Endothelial cell of umbilical vein (primary cell): ENCODE measurements at regions not wholly inside any gene's neighbourhood (a gene's known extent, or its start where the extent isn't known, plus 50 kb on each side); places are given as distances from the start of the nearest gene placed in this dataset.
A peak's percentile ranks its signal among the peaks of the same experiment; 100 is the strongest.

ENCODE experiments used
- BruUV-seq: library from RNA; stranded (reverse); fragments of 400-500 nt; replicated peaks from 2 replicates; lab custom pipeline; 2021; lab: Mats Ljungman, UMichigan
- CTCF ChIA-PET: fragments of 300-600, 350-600 bp; sonication (Branson Sonifier 250); formaldehyde crosslinking; loops from one replicate; lab custom pipeline; 2021; ENCODE audit warnings: antibody characterized with exemption, inconsistent platforms; lab: Charles Lee
- POLR2A ChIA-PET: fragments of 300-600, 350-600 bp; sonication (Branson Sonifier 250); formaldehyde crosslinking; loops from one replicate; lab custom pipeline; 2021; ENCODE audit warnings: antibody characterized with exemption, inconsistent platforms; lab: Charles Lee
- DNase-seq: peaks from one replicate; pipeline ENCODE4 v3.0.0-alpha.2; 2011; ENCODE audit warnings: low read depth, low spot score
- FAIRE-seq: peaks from 2 replicates; lab custom pipeline; 2011; peaks lifted over from hg19 to GRCh38; lab: Jason Lieb, UNC
- H2AFZ ChIP-seq: 2 replicates; pipeline ENCODE4 v1.6.0; 2012; ENCODE audit warnings: low read depth, low read length, control low read depth, inconsistent platforms
- H3K27ac ChIP-seq: 2 replicates; pipeline ENCODE4 v1.5.1; 2011; ENCODE audit warnings: low read depth, mild to moderate bottlenecking, control low read depth, low read length, moderate library complexity; ENCODE audit not compliant: insufficient read depth
- H3K27me3 ChIP-seq, 2 experiments: 2 replicates each; pipeline versions ENCODE4 v1.6.0 to v1.6.1; 2011; ENCODE audit warnings: low read length in 2 of 2, mixed read lengths in 1 of 2; ENCODE audit not compliant: control insufficient read depth in 2 of 2, insufficient read depth in 2 of 2
- H3K36me3 ChIP-seq, 2 experiments: 2 replicates in 1 of 2; 3 replicates in 1 of 2; pipeline ENCODE4 v1.5.1; 2011; ENCODE audit warnings: low read length in 2 of 2, mild to moderate bottlenecking in 1 of 2, moderate library complexity in 1 of 2; ENCODE audit not compliant: control insufficient read depth in 2 of 2, insufficient read depth in 2 of 2; ENCODE audit errors: extremely low read depth in 1 of 2
- H3K4me1 ChIP-seq: 3 replicates; pipeline ENCODE4 v1.5.1; 2011; ENCODE audit warnings: mild to moderate bottlenecking, low read length; ENCODE audit not compliant: control insufficient read depth, insufficient read depth; ENCODE audit errors: extremely low read depth
- H3K4me2 ChIP-seq: 2 replicates; pipeline ENCODE4 v1.6.1; 2011; ENCODE audit warnings: low read length, control low read depth, mixed read lengths; ENCODE audit not compliant: insufficient read depth
- H3K4me3 ChIP-seq, 3 experiments: fragments of 200-600 bp in 1 of 3; sonication (generic), shearing (Covaris generic) in 1 of 3; replicated peaks in 1 of 3; 2 replicates each; pipeline ENCODE4 v1.5.1; 2011 to 2016; ENCODE audit warnings: control low read depth in 3 of 3, low read length in 3 of 3, mild to moderate bottlenecking in 2 of 3, inconsistent platforms in 1 of 3, low read depth in 1 of 3, moderate library complexity in 1 of 3; ENCODE audit not compliant: insufficient read depth in 1 of 3
- H3K79me2 ChIP-seq: 2 replicates; pipeline ENCODE4 v1.6.0; 2012; ENCODE audit warnings: low read length, inconsistent platforms; ENCODE audit not compliant: control insufficient read depth, insufficient read depth
- H3K9ac ChIP-seq: replicated peaks from 2 replicates; pipeline ENCODE3; 2011; ENCODE audit warnings: low read length, control low read depth; ENCODE audit not compliant: insufficient read depth; ENCODE audit errors: extremely low read depth
- H3K9me1 ChIP-seq: replicated peaks from 3 replicates; pipeline ENCODE4 v1.6.0; 2011; ENCODE audit warnings: mild to moderate bottlenecking, low read length; ENCODE audit not compliant: control insufficient read depth, insufficient read depth; ENCODE audit errors: extremely low read depth
- H3K9me3 ChIP-seq: replicated peaks from 2 replicates; pipeline ENCODE4 v1.5.1; 2012; ENCODE audit warnings: low read length, inconsistent platforms; ENCODE audit not compliant: control insufficient read depth, insufficient read depth
- H4K20me1 ChIP-seq: replicated peaks from 2 replicates; pipeline ENCODE3; 2011; ENCODE audit warnings: mild to moderate bottlenecking, low read length; ENCODE audit not compliant: control insufficient read depth, insufficient read depth; ENCODE audit errors: extremely low read depth
- EZH2 ChIP-seq: IDR thresholded peaks from 2 replicates; pipeline ENCODE4 v1.6.1; 2012; ENCODE audit warnings: borderline replicate concordance, low read depth, mild to moderate bottlenecking, moderate library complexity, low read length, inconsistent platforms; ENCODE audit not compliant: severe bottlenecking
- FOS ChIP-seq: IDR thresholded peaks from 2 replicates; pipeline ENCODE4 v1.6.1; 2011; ENCODE audit warnings: mild to moderate bottlenecking, low read length, moderate library complexity, borderline replicate concordance; ENCODE audit not compliant: insufficient read depth
- GATA2 ChIP-seq: IDR thresholded peaks from 2 replicates; pipeline ENCODE4 v1.7.0; 2011; ENCODE audit warnings: low read depth, mild to moderate bottlenecking, moderate library complexity, mixed read lengths, low read length; ENCODE audit not compliant: insufficient read length, insufficient read depth
- JUN ChIP-seq: IDR thresholded peaks from 2 replicates; pipeline ENCODE4 v1.6.1; 2011; ENCODE audit warnings: borderline replicate concordance, low read depth; ENCODE audit not compliant: insufficient read length, insufficient read depth
- MYC ChIP-seq: IDR thresholded peaks from one replicate; pipeline ENCODE4 v1.6.1; 2011; ENCODE audit warnings: mild to moderate bottlenecking, low read depth, low read length
- POLR2A ChIP-seq: IDR thresholded peaks from 2 replicates; pipeline ENCODE4 v1.6.1; 2012; ENCODE audit warnings: low read depth, mild to moderate bottlenecking, control low read depth, low read length
- POLR2AphosphoS5 ChIP-seq: IDR thresholded peaks from 2 replicates; pipeline ENCODE4 v1.6.1; 2012; ENCODE audit warnings: low read depth, mild to moderate bottlenecking, control low read depth, low read length, moderate library complexity; ENCODE audit not compliant: insufficient read depth
- dilution Hi-C: fragments of 300-500 bp; cut with MboI; formaldehyde crosslinking; loops from one replicate; pipeline ENCODE4 v1.15.0; 2019; ENCODE audit warnings: low sequenced_read_pairs; ENCODE audit not compliant: extremely low pct_ligation_motif_present
- intact Hi-C: fragments of 100-400 bp; cut with micrococcal nuclease; formaldehyde crosslinking; loops from one replicate; pipeline ENCODE4 v1.10.0; 2022
- TF ChIP-seq, protein P1 (sequence below): IDR thresholded peaks from 2 replicates; pipeline ENCODE4 v1.6.1; 2011; ENCODE audit not compliant: insufficient read depth, insufficient read length
- TF ChIP-seq, protein P2 (sequence below), 2 donors: IDR thresholded peaks; 1 replicate in 1 of 2; 2 replicates in 1 of 2; pipeline ENCODE4 v1.5.1; 2011; ENCODE audit warnings: low read length in 2 of 2, mild to moderate bottlenecking in 2 of 2, moderate library complexity in 2 of 2, control low read depth in 1 of 2, inconsistent platforms in 1 of 2, low read depth in 1 of 2; ENCODE audit not compliant: insufficient read depth in 1 of 2; ENCODE audit errors: extremely low read depth in 1 of 2

DNA sequence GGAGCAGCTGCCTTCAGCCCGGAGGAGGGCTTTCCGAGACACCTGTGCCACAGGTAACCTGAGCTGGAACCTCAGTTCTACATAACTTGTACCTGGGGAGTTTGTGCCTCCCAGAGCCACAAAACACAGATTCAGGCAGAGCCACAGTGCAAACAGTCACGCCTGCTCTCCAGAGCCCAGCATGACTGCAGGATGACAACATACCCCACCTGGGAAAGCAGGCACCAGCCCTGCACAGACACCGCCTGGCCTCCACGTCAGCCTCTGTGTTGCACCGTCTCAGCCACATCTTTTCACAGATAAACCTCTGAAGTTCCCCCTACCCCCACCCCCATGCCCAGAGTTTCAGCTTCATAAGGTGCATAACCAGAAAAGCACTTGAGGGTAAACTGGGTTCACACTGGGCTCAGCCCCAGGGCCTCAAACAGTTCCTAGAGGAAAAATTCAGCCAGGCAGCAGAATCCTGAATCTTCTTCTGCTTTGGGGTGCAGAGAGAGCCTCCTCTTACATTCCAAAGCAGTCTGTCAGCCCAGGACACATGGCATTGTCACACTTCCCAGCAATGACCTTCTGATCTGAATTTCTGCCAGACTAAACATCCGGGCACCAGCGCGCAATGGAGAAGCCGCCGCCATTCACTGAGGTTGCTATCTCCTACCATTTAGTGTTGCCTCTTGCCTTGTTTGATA is 229.5 kb downstream of the TOMM20 start:
- Histone ChIP-seq H3K9ac (no peak overlapping the region), H3K9me1 (no peaks in the 10 kb centered on the region), H3K4me2 (no peak overlapping the region), H3K79me2 (no peaks in the 10 kb centered on the region), H4K20me1 (no peaks in the 10 kb centered on the region), H3K4me3 (no peak overlapping the region), H3K27me3 (no peaks in the 10 kb centered on the region), H3K4me1 (peaks cover 22% of the 10 kb centered on the region), H3K36me3 (no peaks in the 10 kb centered on the region), H3K9me3 (no peaks in the 10 kb centered on the region), H3K27ac (no peak overlapping the region), H2AFZ (peak overlapping the region; percentile 32)
- DNase-seq (peak; percentile 49), FAIRE-seq (peak; percentile 68)
- no TSS peak for BruUV-seq
- CTCF ChIA-PET, result no interaction called here
- intact Hi-C loops, result no loop called here
- dilution Hi-C loops, result no loop called here
- POLR2A ChIA-PET, result no interaction called here
- TF ChIP-seq JUN (no peak), MYC (no peak), FOS (no peak), POLR2A (no peak), GATA2 (no peak), EZH2 (no peak), POLR2AphosphoS5 (no peak)
- TF ChIP-seq, protein P1, sequence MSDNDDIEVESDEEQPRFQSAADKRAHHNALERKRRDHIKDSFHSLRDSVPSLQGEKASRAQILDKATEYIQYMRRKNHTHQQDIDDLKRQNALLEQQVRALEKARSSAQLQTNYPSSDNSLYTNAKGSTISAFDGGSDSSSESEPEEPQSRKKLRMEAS, result no peak
- TF ChIP-seq, protein P2, sequence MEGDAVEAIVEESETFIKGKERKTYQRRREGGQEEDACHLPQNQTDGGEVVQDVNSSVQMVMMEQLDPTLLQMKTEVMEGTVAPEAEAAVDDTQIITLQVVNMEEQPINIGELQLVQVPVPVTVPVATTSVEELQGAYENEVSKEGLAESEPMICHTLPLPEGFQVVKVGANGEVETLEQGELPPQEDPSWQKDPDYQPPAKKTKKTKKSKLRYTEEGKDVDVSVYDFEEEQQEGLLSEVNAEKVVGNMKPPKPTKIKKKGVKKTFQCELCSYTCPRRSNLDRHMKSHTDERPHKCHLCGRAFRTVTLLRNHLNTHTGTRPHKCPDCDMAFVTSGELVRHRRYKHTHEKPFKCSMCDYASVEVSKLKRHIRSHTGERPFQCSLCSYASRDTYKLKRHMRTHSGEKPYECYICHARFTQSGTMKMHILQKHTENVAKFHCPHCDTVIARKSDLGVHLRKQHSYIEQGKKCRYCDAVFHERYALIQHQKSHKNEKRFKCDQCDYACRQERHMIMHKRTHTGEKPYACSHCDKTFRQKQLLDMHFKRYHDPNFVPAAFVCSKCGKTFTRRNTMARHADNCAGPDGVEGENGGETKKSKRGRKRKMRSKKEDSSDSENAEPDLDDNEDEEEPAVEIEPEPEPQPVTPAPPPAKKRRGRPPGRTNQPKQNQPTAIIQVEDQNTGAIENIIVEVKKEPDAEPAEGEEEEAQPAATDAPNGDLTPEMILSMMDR (IDR thresholded peaks at IDR 0.05; ENCODE audit: extremely low read depth in 1 of 2, insufficient read depth in 1 of 2, low read depth in 1 of 2, low read length in 2 of 2), result no peak
